H1 (cell line): ENCODE measurements at regions not wholly inside any gene's neighbourhood (a gene's known extent, or its start where the extent isn't known, plus 50 kb on each side); places are given as distances from the start of the nearest gene placed in this dataset. TPM values are rescaled to one million over a fixed set of nuclear protein-coding genes. Genes with fewer than 3 reads are reported as not detected.
"Not testable (repeated sequence)": the region's sequence is repeated elsewhere in the genome, so short reads cannot be mapped to it uniquely, and the experiment has no call there.

Experiments used
- CTCF ChIA-PET: fragments of 300-600 bp; sonication (Branson Sonifier 250); formaldehyde crosslinking; loops from one replicate; lab custom pipeline; 2021; ENCODE audit not compliant: partially characterized antibody; lab: Charles Lee
- POLR2A ChIA-PET: fragments of 300-600 bp; sonication (Branson Sonifier 250); formaldehyde crosslinking; loops from one replicate; lab custom pipeline; 2021; ENCODE audit warnings: inconsistent platforms; ENCODE audit not compliant: partially characterized antibody; lab: Charles Lee
- DNase-seq, 2 experiments: peaks; one replicate each; pipeline versions ENCODE4 v3.0.0 to v3.0.0-alpha.2; 2010 to 2022; ENCODE audit warnings: low spot score in 2 of 2, low read depth in 1 of 2, mixed read lengths in 1 of 2
- FAIRE-seq: peaks from 2 replicates; lab custom pipeline; 2011; peaks lifted over from hg19 to GRCh38; lab: Jason Lieb, UNC
- H2AFZ ChIP-seq: 2 replicates; pipeline ENCODE4 v1.8.1; 2012; ENCODE audit warnings: low read length, inconsistent platforms
- H2AK5ac ChIP-seq: 2 replicates; pipeline ENCODE4 v1.6.1; 2013; ENCODE audit warnings: low read depth, low read length
- H2BK120ac ChIP-seq: replicated peaks from 2 replicates; pipeline ENCODE3; 2013; ENCODE audit warnings: low read depth, low read length, inconsistent platforms
- H2BK12ac ChIP-seq: 2 replicates; pipeline ENCODE4 v1.6.1; 2013; ENCODE audit warnings: low read depth, low read length
- H2BK15ac ChIP-seq: 2 replicates; pipeline ENCODE4 v1.6.1; 2013; ENCODE audit warnings: low read length
- H2BK20ac ChIP-seq: 2 replicates; pipeline ENCODE4 v1.6.1; 2013; ENCODE audit warnings: low read length
- H2BK5ac ChIP-seq: 2 replicates; pipeline ENCODE4 v1.6.1; 2013; ENCODE audit warnings: low read depth, low read length
- H3K14ac ChIP-seq: 2 replicates; pipeline ENCODE4 v1.6.1; 2013; ENCODE audit warnings: inconsistent platforms; ENCODE audit not compliant: insufficient read length
- H3K18ac ChIP-seq: 2 replicates; pipeline ENCODE4 v1.6.1; 2013; ENCODE audit warnings: low read length; ENCODE audit errors: extremely low read depth
- H3K23ac ChIP-seq: 2 replicates; pipeline ENCODE4 v1.6.1; 2013; ENCODE audit warnings: inconsistent platforms; ENCODE audit not compliant: insufficient read length
- H3K23me2 ChIP-seq: 2 replicates; pipeline ENCODE4 v1.6.1; 2013; ENCODE audit warnings: low read depth, low read length
- H3K27ac ChIP-seq: 2 replicates; pipeline ENCODE4 v1.6.1; 2011; ENCODE audit warnings: low read depth, low read length, inconsistent platforms
- H3K27me3 ChIP-seq, 4 experiments: replicated peaks in 1 of 4; 1 replicate in 1 of 4; 2 replicates in 3 of 4; pipeline versions ENCODE4 v1.6.1 to v1.8.1; 2011 to 2013; ENCODE audit warnings: low read length in 3 of 4, mild to moderate bottlenecking in 3 of 4, inconsistent platforms in 2 of 4, mixed read lengths in 2 of 4, moderate library complexity in 1 of 4; ENCODE audit not compliant: control insufficient read depth in 3 of 4, insufficient read depth in 3 of 4; ENCODE audit errors: extremely low read depth in 1 of 4
- H3K36me3 ChIP-seq, 4 experiments: 2 replicates each; pipeline versions ENCODE4 v1.6.1 to v1.8.1; 2011 to 2013; ENCODE audit warnings: mild to moderate bottlenecking in 4 of 4, low read length in 3 of 4, moderate library complexity in 2 of 4, control low read depth in 1 of 4, inconsistent platforms in 1 of 4; ENCODE audit not compliant: insufficient read depth in 4 of 4, control insufficient read depth in 2 of 4
- H3K4ac ChIP-seq: replicated peaks from 2 replicates; pipeline ENCODE3; 2013; ENCODE audit warnings: low read length, low read depth, mixed read lengths, inconsistent platforms; ENCODE audit not compliant: insufficient read length
- H3K4me1 ChIP-seq, 4 experiments: replicated peaks in 1 of 4; 1 replicate in 1 of 4; 2 replicates in 3 of 4; pipeline versions ENCODE4 v1.6.1 to v1.8.1; 2011 to 2013; ENCODE audit warnings: low read length in 3 of 4, inconsistent platforms in 2 of 4, mixed read lengths in 1 of 4; ENCODE audit not compliant: insufficient read depth in 4 of 4, control insufficient read depth in 3 of 4
- H3K4me2 ChIP-seq, 2 experiments: 2 replicates each; pipeline versions ENCODE4 v1.6.1 to v1.8.1; 2011 to 2013; ENCODE audit warnings: low read depth in 2 of 2, low read length in 2 of 2, control low read depth in 1 of 2, inconsistent platforms in 1 of 2, mild to moderate bottlenecking in 1 of 2; ENCODE audit not compliant: insufficient read depth in 1 of 2
- H3K4me3 ChIP-seq, 4 experiments: fragments of 200-600, 300-600 bp in 1 of 4; sonication (generic), shearing (Covaris generic), sonication (Bioruptor Twin) in 1 of 4; 2 replicates each; pipeline versions ENCODE4 v1.5.1 to v1.8.1; 2011 to 2016; ENCODE audit warnings: low read length in 4 of 4, low read depth in 3 of 4, control low read depth in 2 of 4, inconsistent platforms in 2 of 4, mild to moderate bottlenecking in 2 of 4, mixed read lengths in 1 of 4, moderate library complexity in 1 of 4; ENCODE audit not compliant: insufficient read depth in 2 of 4; ENCODE audit errors: extremely low read depth in 1 of 4
- H3K56ac ChIP-seq: replicated peaks from 2 replicates; pipeline ENCODE3; 2013; ENCODE audit warnings: low read depth, mild to moderate bottlenecking, mixed read lengths, low read length, inconsistent platforms; ENCODE audit not compliant: insufficient read length
- H3K79me1 ChIP-seq: 2 replicates; pipeline ENCODE4 v1.6.1; 2013; ENCODE audit warnings: low read depth, low read length, control low read depth
- H3K79me2 ChIP-seq, 2 experiments: 2 replicates each; pipeline versions ENCODE4 v1.6.1 to v1.8.1; 2012 to 2013; ENCODE audit warnings: low read length in 2 of 2, mild to moderate bottlenecking in 2 of 2, inconsistent platforms in 1 of 2; ENCODE audit not compliant: insufficient read depth in 2 of 2, control insufficient read depth in 1 of 2
- H3K9ac ChIP-seq, 4 experiments: replicated peaks in 1 of 4; 1 replicate in 1 of 4; 2 replicates in 3 of 4; pipeline versions ENCODE4 v1.6.1 to v1.8.1; 2011 to 2013; ENCODE audit warnings: low read depth in 3 of 4, low read length in 3 of 4, control low read depth in 2 of 4, mild to moderate bottlenecking in 2 of 4, moderate library complexity in 2 of 4, inconsistent platforms in 1 of 4; ENCODE audit errors: extremely low read depth in 1 of 4
- H3K9me3 ChIP-seq, 2 experiments: 2 replicates each; pipeline versions ENCODE4 v1.6.1 to v1.8.1; 2012 to 2013; ENCODE audit warnings: mild to moderate bottlenecking in 2 of 2, moderate library complexity in 2 of 2, control low read depth in 1 of 2, inconsistent platforms in 1 of 2, low read depth in 1 of 2, low read length in 1 of 2, mixed read lengths in 1 of 2; ENCODE audit not compliant: insufficient read depth in 2 of 2
- H4K20me1 ChIP-seq, 2 experiments: replicated peaks in 1 of 2; 2 replicates each; pipeline versions ENCODE3 to v1.8.1; 2011 to 2013; ENCODE audit warnings: inconsistent platforms in 2 of 2, low read length in 2 of 2, mild to moderate bottlenecking in 1 of 2; ENCODE audit not compliant: insufficient read depth in 2 of 2, control insufficient read depth in 1 of 2
- H4K5ac ChIP-seq: 2 replicates; pipeline ENCODE4 v1.6.1; 2013; ENCODE audit warnings: low read length, low read depth, mixed read lengths, inconsistent platforms; ENCODE audit not compliant: insufficient read length
- H4K8ac ChIP-seq: 2 replicates; pipeline ENCODE4 v1.8.0; 2013; ENCODE audit warnings: mild to moderate bottlenecking, moderate library complexity, low read length, inconsistent platforms; ENCODE audit not compliant: insufficient read depth; ENCODE audit errors: extremely low read depth
- H4K91ac ChIP-seq: replicated peaks from 2 replicates; pipeline ENCODE3; 2013; ENCODE audit warnings: low read length, mixed read lengths, inconsistent platforms; ENCODE audit not compliant: insufficient read length
- whole genome bisulfite sequencing, 2 experiments: shearing (Covaris generic) in 1 of 2; methylation state at CpG; one replicate each; pipeline versions ENCODE4 v1.1.6 to v1.1.7; 2013 to 2015; ENCODE audit warnings: low lambda C conversion rate in 2 of 2, mixed read lengths in 2 of 2, inconsistent platforms in 1 of 2, low coverage in 1 of 2, missing lambda C conversion rate in 1 of 2; ENCODE audit not compliant: insufficient replicate concordance in 2 of 2, insufficient coverage in 1 of 2, insufficient read length in 1 of 2; ENCODE audit errors: extremely low coverage in 1 of 2, missing lambda C conversion rate in 1 of 2; 5-methylcytosine and 5-hydroxymethylcytosine counted together
- small RNA-seq: library from polyadenylated mRNA; stranded (forward); fragments of <200 nt; extraction: miRNeasy Mini kit (QIAGEN cat#:217004); gene quantifications from one replicate; pipeline ENCODE3, GENCODE V24; 2013; ENCODE audit not compliant: insufficient read depth

DNA sequence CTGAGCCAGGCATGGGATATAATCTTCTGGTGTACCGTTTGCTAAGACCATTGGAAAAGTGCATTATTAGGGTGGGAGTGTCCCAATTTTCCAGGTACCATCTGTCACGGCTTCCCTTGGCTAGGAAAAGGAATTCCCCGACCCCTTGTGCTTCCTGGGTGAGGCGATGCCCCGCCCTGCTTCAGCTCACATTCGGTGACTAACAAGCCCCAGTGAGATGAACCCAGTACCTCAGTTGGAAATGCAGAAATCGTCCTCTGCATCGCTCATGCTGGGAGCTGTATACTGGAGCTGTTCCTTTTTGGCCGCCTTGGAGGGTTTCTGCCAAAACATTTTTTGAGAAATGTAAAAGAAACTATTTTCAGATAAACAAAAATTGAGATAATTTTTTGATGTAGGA lies 53.6 kb upstream of the KCTD8 start:
- WGBS, 2 experiments = 86% methylated on average over 9 of the region's 9 CpGs; no CpG with 5 or more reads in 1 of the 2 experiments
- H3K56ac ChIP-seq, FAIRE-seq, H2BK5ac ChIP-seq, H3K27me3 ChIP-seq, H3K9me3 ChIP-seq, DNase-seq, H3K14ac ChIP-seq, POLR2A ChIA-PET, H3K4me3 ChIP-seq, H3K18ac ChIP-seq, H3K23me2 ChIP-seq, H3K36me3 ChIP-seq, H4K8ac ChIP-seq, H2BK15ac ChIP-seq, H4K20me1 ChIP-seq, H3K27ac ChIP-seq, H3K4me1 ChIP-seq, H4K5ac ChIP-seq, H3K79me1 ChIP-seq, H3K4me2 ChIP-seq, H3K79me2 ChIP-seq, H2BK12ac ChIP-seq, H2BK20ac ChIP-seq, H3K23ac ChIP-seq, H3K4ac ChIP-seq, H3K9ac ChIP-seq, H2BK120ac ChIP-seq, H2AFZ ChIP-seq, H2AK5ac ChIP-seq, H4K91ac ChIP-seq: not testable (repeated sequence)
- CTCF ChIA-PET = interaction anchor here (0.6 kb wide), 1 partner anchor 82 kb away, joined by 3 read pairs; no protein-coding TSS in a partner anchor

Small RNAs in the stretch of these regions (small RNA-seq; reads per million reads assigned to genes)
- not detected for gene AC093852.1
